ENCODE measurements at regions not wholly inside any gene's neighbourhood (a gene's known extent, or its start where the extent isn't known, plus 50 kb on each side); places are given as distances from the start of the nearest gene placed in this dataset.

GRCh38 chr16:85225721-85226120 lies 113.4 kb upstream of the CIBAR2 start:
- no peaks in the 10 kb centered on the region for H3K36me3 ChIP-seq (replicated peaks; ENCODE audit: low read depth, low read length)
- H3K9me3 ChIP-seq (ENCODE audit: insufficient read depth, low read length) = no peaks in the 10 kb centered on the region
- H3K4me2 ChIP-seq (ENCODE audit: low read length) = no peak overlapping the region
- H2AFZ ChIP-seq (ENCODE audit: low read depth, low read length) = no peak overlapping the region
- H3K9ac ChIP-seq (ENCODE audit: low read length) = no peak overlapping the region
- no peak overlapping the region for H3K27ac ChIP-seq (ENCODE audit: low read length)
- no peak overlapping the region for H3K4me3 ChIP-seq (ENCODE audit: low read length)
- H3K79me2 ChIP-seq (ENCODE audit: low read length) = no peaks in the 10 kb centered on the region
- no peaks in the 10 kb centered on the region for H3K27me3 ChIP-seq (ENCODE audit: low read depth, low read length)
- H4K20me1 ChIP-seq (ENCODE audit: insufficient read depth, low read length) = no peaks in the 10 kb centered on the region
- TF ChIP-seq EZH2phosphoT487 (IDR thresholded peaks at IDR 0.05; ENCODE audit: low read depth) (no peak), CTCF (IDR thresholded peaks at IDR 0.05; ENCODE audit: low read depth, low read length) (no peak)
- H3K4me1 ChIP-seq (ENCODE audit: low read length) = peaks cover 9% of the 10 kb centered on the region

- no peak overlapping the region for H3K9ac ChIP-seq (ENCODE audit: low read length)
- no peaks in the 10 kb centered on the region for H3K27me3 ChIP-seq (ENCODE audit: low read depth, low read length)
- H3K4me2 ChIP-seq (ENCODE audit: low read length) = no peak overlapping the region
- no peaks in the 10 kb centered on the region for H4K20me1 ChIP-seq (ENCODE audit: insufficient read depth, low read length)
- H3K4me1 ChIP-seq (ENCODE audit: low read length) = peaks cover 9% of the 10 kb centered on the region
- H3K4me3 ChIP-seq (ENCODE audit: low read length) = no peak overlapping the region
- TF ChIP-seq CTCF (IDR thresholded peaks at IDR 0.05; ENCODE audit: low read depth, low read length) (no peak), EZH2phosphoT487 (IDR thresholded peaks at IDR 0.05; ENCODE audit: low read depth) (no peak)
- no peaks in the 10 kb centered on the region for H3K36me3 ChIP-seq (replicated peaks; ENCODE audit: low read depth, low read length)
- H3K27ac ChIP-seq (ENCODE audit: low read length) = no peak overlapping the region
- no peaks in the 10 kb centered on the region for H3K9me3 ChIP-seq (ENCODE audit: insufficient read depth, low read length)
- H2AFZ ChIP-seq (ENCODE audit: low read depth, low read length) = no peak overlapping the region
- no peaks in the 10 kb centered on the region for H3K79me2 ChIP-seq (ENCODE audit: low read length)
These were observed 115.0 kb upstream of the CIBAR2 start for GRCh38 chr16:85227084-85227945.

- Histone ChIP-seq H3K27me3 (ENCODE audit: low read depth, low read length) (no peaks in the 10 kb centered on the region), H4K20me1 (ENCODE audit: insufficient read depth, low read length) (no peaks in the 10 kb centered on the region), H3K4me1 (ENCODE audit: low read length) (peaks cover 9% of the 10 kb centered on the region), H3K79me2 (ENCODE audit: low read length) (no peaks in the 10 kb centered on the region), H3K4me3 (ENCODE audit: low read length) (no peak overlapping the region), H3K9ac (ENCODE audit: low read length) (no peak overlapping the region), H3K4me2 (ENCODE audit: low read length) (no peak overlapping the region), H3K36me3 (replicated peaks; ENCODE audit: low read depth, low read length) (no peaks in the 10 kb centered on the region), H3K9me3 (ENCODE audit: insufficient read depth, low read length) (no peaks in the 10 kb centered on the region), H2AFZ (ENCODE audit: low read depth, low read length) (no peak overlapping the region), H3K27ac (ENCODE audit: low read length) (no peak overlapping the region)
- no peak for TF ChIP-seq EZH2phosphoT487 (IDR thresholded peaks at IDR 0.05; ENCODE audit: low read depth)
- no peak for TF ChIP-seq CTCF (IDR thresholded peaks at IDR 0.05; ENCODE audit: low read depth, low read length)
These were observed 115.9 kb upstream of the CIBAR2 start for GRCh38 chr16:85227946-85228862.

- H3K9ac ChIP-seq (ENCODE audit: low read length) = no peak overlapping the region
- peaks cover 9% of the 10 kb centered on the region for H3K4me1 ChIP-seq (ENCODE audit: low read length)
- no peaks in the 10 kb centered on the region for H3K9me3 ChIP-seq (ENCODE audit: insufficient read depth, low read length)
- no peaks in the 10 kb centered on the region for H3K79me2 ChIP-seq (ENCODE audit: low read length)
- H3K27ac ChIP-seq (ENCODE audit: low read length) = no peak overlapping the region
- TF ChIP-seq CTCF (IDR thresholded peaks at IDR 0.05; ENCODE audit: low read depth, low read length) (no peak), EZH2phosphoT487 (IDR thresholded peaks at IDR 0.05; ENCODE audit: low read depth) (no peak)
- H3K4me3 ChIP-seq (ENCODE audit: low read length) = no peak overlapping the region
- no peaks in the 10 kb centered on the region for H3K36me3 ChIP-seq (replicated peaks; ENCODE audit: low read depth, low read length)
- H4K20me1 ChIP-seq (ENCODE audit: insufficient read depth, low read length) = no peaks in the 10 kb centered on the region
- no peak overlapping the region for H2AFZ ChIP-seq (ENCODE audit: low read depth, low read length)
- H3K27me3 ChIP-seq (ENCODE audit: low read depth, low read length) = no peaks in the 10 kb centered on the region
- H3K4me2 ChIP-seq (ENCODE audit: low read length) = no peak overlapping the region
These were observed 116.7 kb upstream of the CIBAR2 start for GRCh38 chr16:85228970-85229430.
